Ectodermal cell (in vitro differentiated cells): ENCODE measurements at regions not wholly inside any gene's neighbourhood (a gene's known extent, or its start where the extent isn't known, plus 50 kb on each side); places are given as distances from the start of the nearest gene placed in this dataset.

Experiments used
- H3K27ac ChIP-seq: 2 replicates; pipeline ENCODE4 v1.7.0; 2013; ENCODE audit warnings: mild to moderate bottlenecking, low read depth, low read length; ENCODE audit not compliant: insufficient read depth, poor library complexity, severe bottlenecking
- H3K27me3 ChIP-seq: 2 replicates; pipeline ENCODE4 v1.7.0; 2013; ENCODE audit warnings: mild to moderate bottlenecking, low read length; ENCODE audit not compliant: insufficient read depth, control insufficient read depth, poor library complexity, severe bottlenecking
- H3K36me3 ChIP-seq: one replicate; pipeline ENCODE4 v1.7.0; 2013; ENCODE audit warnings: low read length; ENCODE audit not compliant: control insufficient read depth, insufficient read depth
- H3K4me1 ChIP-seq: one replicate; pipeline ENCODE4 v1.7.0; 2013; ENCODE audit warnings: low read length; ENCODE audit not compliant: control insufficient read depth, insufficient read depth
- H3K4me3 ChIP-seq: 2 replicates; pipeline ENCODE4 v1.7.0; 2013; ENCODE audit warnings: low read depth, low read length, control low read depth; ENCODE audit not compliant: insufficient read depth
- H3K9me3 ChIP-seq: 2 replicates; pipeline ENCODE4 v1.7.0; 2013; ENCODE audit warnings: mild to moderate bottlenecking, low read length, moderate library complexity; ENCODE audit not compliant: control insufficient read depth
- WGBS, 2 experiments: methylation state at CpG; one replicate each; pipeline ENCODE4 v1.1.7; 2013; ENCODE audit warnings: missing lambda C conversion rate in 2 of 2; 5-methylcytosine and 5-hydroxymethylcytosine counted together

GRCh38 chr2:41902897-41903296 is 144.9 kb upstream of the PKDCC start:
- Histone ChIP-seq H3K4me3 (no peak overlapping the region), H3K27me3 (no peaks in the 10 kb centered on the region), H3K36me3 (no peaks in the 10 kb centered on the region), H3K4me1 (no peaks in the 10 kb centered on the region), H3K27ac (no peak overlapping the region), H3K9me3 (no peaks in the 10 kb centered on the region)
- WGBS, 2 experiments, result 96 to 98% methylated on average over 2 of the region's 2 CpGs

GRCh38 chr2:41903474-41904135 is 144.2 kb upstream of the PKDCC start:
- no peaks in the 10 kb centered on the region for H3K27me3 ChIP-seq
- H3K4me1 ChIP-seq, result no peaks in the 10 kb centered on the region
- no peaks in the 10 kb centered on the region for H3K36me3 ChIP-seq
- no peaks in the 10 kb centered on the region for H3K9me3 ChIP-seq
- no peak overlapping the region for H3K4me3 ChIP-seq
- H3K27ac ChIP-seq, result no peak overlapping the region

GRCh38 chr2:41904459-41904858 is 143.4 kb upstream of the PKDCC start:
- no peaks in the 10 kb centered on the region for H3K4me1 ChIP-seq
- H3K27me3 ChIP-seq, result no peaks in the 10 kb centered on the region
- H3K4me3 ChIP-seq, result no peak overlapping the region
- no peaks in the 10 kb centered on the region for H3K9me3 ChIP-seq
- H3K36me3 ChIP-seq, result no peaks in the 10 kb centered on the region
- WGBS, 2 experiments, result 93 to 100% methylated on average over 2 of the region's 2 CpGs
- H3K27ac ChIP-seq, result no peak overlapping the region

DNA sequence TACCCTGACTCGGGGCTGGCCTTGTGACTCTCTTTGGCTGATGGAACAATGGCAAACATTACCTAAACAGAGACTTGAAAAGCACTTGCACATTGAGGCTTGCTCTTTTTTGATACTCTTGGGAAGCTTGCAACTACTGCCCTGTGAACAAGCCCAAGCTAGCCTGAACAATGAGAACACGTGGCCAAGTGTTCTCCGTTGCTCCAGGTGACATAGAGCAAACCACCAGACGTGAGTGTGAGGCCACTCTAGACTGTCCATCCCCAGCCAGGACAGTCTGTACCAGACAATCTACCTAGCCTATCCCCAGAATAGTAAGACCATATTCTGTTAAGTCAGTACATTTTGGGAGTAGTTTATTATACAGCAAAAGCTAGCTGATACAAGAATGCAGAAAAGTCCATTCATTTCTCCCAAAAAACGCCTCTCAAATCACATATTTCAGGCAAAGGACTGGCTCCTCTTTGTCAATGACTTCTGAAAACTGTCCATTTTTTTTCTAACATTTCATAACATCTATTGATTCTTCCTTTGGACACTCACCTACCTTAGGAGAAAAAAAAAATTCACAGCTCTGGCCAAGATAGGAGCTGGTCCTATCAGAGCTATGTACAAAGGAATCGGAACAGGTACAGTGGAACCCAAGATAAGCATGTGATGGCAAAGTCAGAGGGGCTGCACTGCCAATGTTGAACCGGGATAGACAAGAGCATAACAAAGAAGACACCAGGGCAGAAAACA is 142.1 kb upstream of the PKDCC start:
- Histone ChIP-seq H3K4me3 (no peak overlapping the region), H3K36me3 (no peaks in the 10 kb centered on the region), H3K4me1 (no peaks in the 10 kb centered on the region), H3K27me3 (no peaks in the 10 kb centered on the region), H3K27ac (no peak overlapping the region), H3K9me3 (no peaks in the 10 kb centered on the region)
- 79 to 80% methylated on average over 7 of the region's 7 CpGs for WGBS, 2 experiments

- Histone ChIP-seq H3K36me3 (no peaks in the 10 kb centered on the region), H3K9me3 (no peaks in the 10 kb centered on the region), H3K27ac (no peak overlapping the region), H3K27me3 (no peaks in the 10 kb centered on the region), H3K4me1 (no peaks in the 10 kb centered on the region), H3K4me3 (no peak overlapping the region)
- WGBS, 2 experiments, result 80 to 83% methylated on average over 3 to 4 of the region's 4 CpGs
Observed at GRCh38 chr2:41906338-41906725, 141.5 kb upstream of the PKDCC start.

DNA sequence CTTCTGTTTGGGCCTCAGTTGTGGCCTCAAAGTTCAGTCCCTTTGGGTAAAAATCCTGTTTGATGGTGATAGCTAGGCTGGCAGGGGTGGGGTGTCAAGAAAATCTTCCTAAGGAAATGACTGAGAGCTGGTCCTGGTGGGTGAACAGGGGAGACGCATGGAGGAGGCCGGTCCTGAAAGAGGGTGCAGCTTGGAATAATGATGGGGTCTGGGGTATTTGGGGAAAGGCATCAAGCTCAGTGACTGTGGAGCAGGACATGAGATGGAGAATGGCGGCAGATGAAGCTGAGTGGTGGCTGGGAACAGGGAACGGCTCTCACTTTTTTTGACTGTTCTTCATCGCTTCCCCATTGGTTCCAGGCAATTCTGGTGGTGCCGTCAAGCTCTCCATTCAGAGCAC is 140.7 kb upstream of the PKDCC start:
- 95 to 96% methylated on average over 6 of the region's 6 CpGs for WGBS, 2 experiments
- Histone ChIP-seq H3K4me1 (no peaks in the 10 kb centered on the region), H3K27me3 (no peaks in the 10 kb centered on the region), H3K4me3 (no peak overlapping the region), H3K9me3 (no peaks in the 10 kb centered on the region), H3K27ac (no peak overlapping the region), H3K36me3 (no peaks in the 10 kb centered on the region)

GRCh38 chr2:41907771-41908207 is 140.0 kb upstream of the PKDCC start:
- no peaks in the 10 kb centered on the region for H3K36me3 ChIP-seq

DNA sequence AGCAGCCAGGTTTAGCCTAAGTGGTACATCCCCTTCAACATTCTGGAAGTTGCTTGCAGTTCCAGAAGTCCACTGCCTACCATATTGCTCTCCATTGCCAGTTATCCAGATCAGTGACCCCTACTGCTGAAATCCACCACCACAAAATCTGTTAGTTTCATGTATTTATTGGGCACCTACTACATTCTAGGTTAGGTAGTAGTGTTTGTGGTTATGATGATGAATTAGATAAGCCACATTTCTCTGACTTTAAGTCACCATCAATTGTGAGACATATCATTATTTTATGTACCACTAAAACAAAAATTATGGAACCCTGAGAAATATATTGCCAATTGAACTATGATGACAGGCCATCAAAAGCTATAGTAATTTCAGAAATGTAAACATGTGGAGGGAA is 139.5 kb upstream of the PKDCC start:
- H3K27ac ChIP-seq, result no peak overlapping the region
- no peaks in the 10 kb centered on the region for H3K36me3 ChIP-seq
- H3K27me3 ChIP-seq, result no peaks in the 10 kb centered on the region

More at GRCh38 chr2:41907771-41908207, 140.0 kb upstream of the PKDCC start:
- Histone ChIP-seq H3K27me3 (no peaks in the 10 kb centered on the region), H3K4me1 (no peaks in the 10 kb centered on the region), H3K9me3 (no peaks in the 10 kb centered on the region), H3K4me3 (no peak overlapping the region), H3K27ac (no peak overlapping the region)
- 90 to 92% methylated on average over 4 of the region's 4 CpGs for WGBS, 2 experiments

GRCh38 chr2:41909584-41909983 is 138.2 kb upstream of the PKDCC start:
- Histone ChIP-seq H3K4me1 (no peaks in the 10 kb centered on the region), H3K27ac (no peak overlapping the region), H3K4me3 (no peak overlapping the region), H3K36me3 (no peaks in the 10 kb centered on the region), H3K27me3 (no peaks in the 10 kb centered on the region), H3K9me3 (no peaks in the 10 kb centered on the region)
- 27 to 34% methylated on average over 3 to 4 of the region's 4 CpGs for WGBS, 2 experiments

More for the DNA sequence above, 139.5 kb upstream of the PKDCC start:
- no peaks in the 10 kb centered on the region for H3K4me1 ChIP-seq
- no peak overlapping the region for H3K4me3 ChIP-seq
- no peaks in the 10 kb centered on the region for H3K9me3 ChIP-seq

- Histone ChIP-seq H3K4me1 (no peaks in the 10 kb centered on the region), H3K9me3 (no peaks in the 10 kb centered on the region), H3K27me3 (no peaks in the 10 kb centered on the region), H3K4me3 (no peak overlapping the region), H3K27ac (no peak overlapping the region), H3K36me3 (no peaks in the 10 kb centered on the region)
- 33% methylated on average over 1 of the region's 1 CpG; no CpG with 5 or more reads in 1 of the 2 experiments for WGBS, 2 experiments
Observed at GRCh38 chr2:41910126-41910525, 137.7 kb upstream of the PKDCC start.
